ENCODE measurements at regions not wholly inside any gene's neighbourhood (a gene's known extent, or its start where the extent isn't known, plus 50 kb on each side); places are given as distances from the start of the nearest gene placed in this dataset.
"Not testable (repeated sequence)": the region's sequence is repeated elsewhere in the genome, so short reads cannot be mapped to it uniquely, and the experiment has no call there.

- no peak for DNase-seq (ENCODE audit: low spot score)
Observed at GRCh38 chr2:111620281-111620680, 263.7 kb downstream of the ANAPC1 start.

- DNase-seq (ENCODE audit: low spot score), result no peak
Observed at GRCh38 chr2:111622859-111623258, 261.1 kb downstream of the ANAPC1 start.

- DNase-seq (ENCODE audit: low spot score), result no peak
Observed at GRCh38 chr2:111623380-111623779, 260.6 kb downstream of the ANAPC1 start.

GRCh38 chr2:111624411-111625156 lies 259.4 kb downstream of the ANAPC1 start:
- no peak for DNase-seq (ENCODE audit: low spot score)

GRCh38 chr2:111625157-111625537 lies 258.8 kb downstream of the ANAPC1 start:
- not testable (repeated sequence) for DNase-seq (ENCODE audit: low spot score)

GRCh38 chr2:111626037-111626864 lies 257.7 kb downstream of the ANAPC1 start:
- no peak for DNase-seq (ENCODE audit: low spot score)

- no peak for DNase-seq (ENCODE audit: low spot score)
Observed at GRCh38 chr2:111626865-111627163, 257.2 kb downstream of the ANAPC1 start.

- no peak for DNase-seq (ENCODE audit: low spot score)
Observed at GRCh38 chr2:111627256-111627655, 256.7 kb downstream of the ANAPC1 start.

- DNase-seq (ENCODE audit: low spot score), result no peak
Observed at GRCh38 chr2:111628221-111628620, 255.8 kb downstream of the ANAPC1 start.

GRCh38 chr2:111629983-111630382 lies 254.0 kb downstream of the ANAPC1 start:
- DNase-seq (ENCODE audit: low spot score), result no peak

GRCh38 chr2:111632661-111633060 lies 251.3 kb downstream of the ANAPC1 start:
- DNase-seq (ENCODE audit: low spot score), result peak; percentile 24

GRCh38 chr2:111633189-111633588 lies 250.8 kb downstream of the ANAPC1 start:
- no peak for DNase-seq (ENCODE audit: low spot score)

- DNase-seq (ENCODE audit: low spot score), result no peak
Observed at GRCh38 chr2:111633643-111634042, 250.3 kb downstream of the ANAPC1 start.

GRCh38 chr2:111634050-111634794 lies 249.8 kb downstream of the ANAPC1 start:
- DNase-seq (ENCODE audit: low spot score), result peak; percentile 35

GRCh38 chr2:111634995-111635538 lies 248.9 kb downstream of the ANAPC1 start:
- no peak for DNase-seq (ENCODE audit: low spot score)

GRCh38 chr2:111636905-111637304 lies 247.1 kb downstream of the ANAPC1 start:
- DNase-seq (ENCODE audit: low spot score), result no peak

- DNase-seq (ENCODE audit: low spot score), result no peak
Observed at GRCh38 chr2:111638274-111638877, 245.6 kb downstream of the ANAPC1 start.

GRCh38 chr2:111640480-111640879 lies 243.5 kb downstream of the ANAPC1 start:
- no peak for DNase-seq (ENCODE audit: low spot score)

- DNase-seq (ENCODE audit: low spot score), result no peak
Observed at GRCh38 chr2:111642586-111643327, 241.2 kb downstream of the ANAPC1 start.

GRCh38 chr2:111643759-111644158 lies 240.2 kb downstream of the ANAPC1 start:
- no peak for DNase-seq (ENCODE audit: low spot score)

GRCh38 chr2:111647359-111647758 lies 236.6 kb downstream of the ANAPC1 start:
- DNase-seq (ENCODE audit: low spot score), result no peak

Measured in CD4-positive, alpha-beta T cell treated with Interleukin-2 at 100 ng/mL for 4 hours (primary cell).